Astrocyte (in vitro differentiated cells and primary cell): ENCODE measurements at regions not wholly inside any gene's neighbourhood (a gene's known extent, or its start where the extent isn't known, plus 50 kb on each side); places are given as distances from the start of the nearest gene placed in this dataset.
"Not testable (repeated sequence)": the region's sequence is repeated elsewhere in the genome, so short reads cannot be mapped to it uniquely, and the experiment has no call there.

Source experiments
- CTCF ChIP-seq: IDR thresholded peaks from 2 replicates; pipeline ENCODE4 v1.5.1; 2011; ENCODE audit warnings: low read depth, mild to moderate bottlenecking, inconsistent platforms, low read length, moderate library complexity; ENCODE audit not compliant: insufficient read depth
- EZH2 ChIP-seq: IDR thresholded peaks from 2 replicates; pipeline ENCODE4 v1.6.1; 2012; ENCODE audit warnings: mild to moderate bottlenecking, low read length, inconsistent platforms; ENCODE audit not compliant: insufficient read depth

GRCh38 chr21:6020953-6021716 is 4500.2 kb upstream of the TPTE start:
- TF ChIP-seq CTCF, EZH2: not testable (repeated sequence)
